SK-N-SH treated with all-trans-retinoic acid at 6 μM for 48 hours (cell line): ENCODE measurements at regions not wholly inside any gene's neighbourhood (a gene's known extent, or its start where the extent isn't known, plus 50 kb on each side); places are given as distances from the start of the nearest gene placed in this dataset.
A peak's percentile ranks its signal among the peaks of the same experiment; 100 is the strongest.
"Not testable (repeated sequence)": the region's sequence is repeated elsewhere in the genome, so short reads cannot be mapped to it uniquely, and the experiment has no call there.

Experiments
- ATAC-seq: fragments of 200-7000 bp; cut with Tn5 transposase; 3 replicates; pipeline ENCODE4 v1.9.1; 2020; ENCODE audit warnings: mild to moderate bottlenecking, moderate library complexity

GRCh38 chr14:19268047-19268627 is 166.0 kb downstream of the POTEG start:
- ATAC-seq: not testable (repeated sequence)

GRCh38 chr14:19272235-19272634 is 161.9 kb downstream of the POTEG start:
- not testable (repeated sequence) for ATAC-seq

- not testable (repeated sequence) for ATAC-seq
Measured at GRCh38 chr14:19289669-19290068, 144.5 kb downstream of the POTEG start.

GRCh38 chr14:19300243-19300642 is 133.9 kb downstream of the POTEG start:
- ATAC-seq: peak; percentile 84

- peak; percentile 33 for ATAC-seq
Measured at GRCh38 chr14:19300838-19301237, 133.3 kb downstream of the POTEG start.

- not testable (repeated sequence) for ATAC-seq
Measured at GRCh38 chr14:19303844-19304243, 130.3 kb downstream of the POTEG start.

- ATAC-seq: not testable (repeated sequence)
Measured at GRCh38 chr14:19304442-19304841, 129.7 kb downstream of the POTEG start.

- ATAC-seq: not testable (repeated sequence)
Measured at GRCh38 chr14:19304918-19305317, 129.2 kb downstream of the POTEG start.

- not testable (repeated sequence) for ATAC-seq
Measured at GRCh38 chr14:19305776-19306175, 128.4 kb downstream of the POTEG start.

GRCh38 chr14:19306405-19306804 is 127.7 kb downstream of the POTEG start:
- ATAC-seq: not testable (repeated sequence)

- ATAC-seq: peak; percentile 87
Measured at GRCh38 chr14:19311023-19311422, 123.1 kb downstream of the POTEG start.

- not testable (repeated sequence) for ATAC-seq
Measured at GRCh38 chr14:19330678-19331077, 103.5 kb downstream of the POTEG start.

- peak; percentile 98 for ATAC-seq
Measured at GRCh38 chr14:19337232-19338059, 96.7 kb downstream of the POTEG start.

GRCh38 chr14:19338060-19338372 is 96.1 kb downstream of the POTEG start:
- peak; percentile 1; the same call in 2 of the 3 replicates for ATAC-seq

- ATAC-seq: not testable (repeated sequence)
Measured at GRCh38 chr14:19340976-19341375, 93.2 kb downstream of the POTEG start.

- ATAC-seq: not testable (repeated sequence)
Measured at GRCh38 chr14:19341627-19342026, 92.5 kb downstream of the POTEG start.

GRCh38 chr14:19344261-19344660 is 89.9 kb downstream of the POTEG start:
- not testable (repeated sequence) for ATAC-seq

GRCh38 chr14:19344689-19345088 is 89.5 kb downstream of the POTEG start:
- ATAC-seq: peak; percentile 80

- ATAC-seq: peak; percentile 51
Measured at GRCh38 chr14:19345298-19345911, 88.7 kb downstream of the POTEG start.

- peak; percentile 96 for ATAC-seq
Measured at GRCh38 chr14:19346074-19346480, 88.1 kb downstream of the POTEG start.

GRCh38 chr14:19346636-19347035 is 87.5 kb downstream of the POTEG start:
- peak; percentile 79 for ATAC-seq

- not testable (repeated sequence) for ATAC-seq
Measured at GRCh38 chr14:19347112-19347511, 87.0 kb downstream of the POTEG start.
